ENCODE measurements at regions not wholly inside any gene's neighbourhood (a gene's known extent, or its start where the extent isn't known, plus 50 kb on each side); places are given as distances from the start of the nearest gene placed in this dataset.
"Not testable (repeated sequence)": the region's sequence is repeated elsewhere in the genome, so short reads cannot be mapped to it uniquely, and the experiment has no call there.

GRCh38 chr12:73632661-73633060 lies 905.0 kb upstream of the ATXN7L3B start:
- no peak overlapping the region for H3K27ac Mint-ChIP-seq
- H3K36me3 Mint-ChIP-seq, result no peaks in the 10 kb centered on the region
- no peak for DNase-seq (ENCODE audit: extremely low spot score, unreplicated experiment)
- no peaks in the 10 kb centered on the region for H3K4me1 Mint-ChIP-seq (ENCODE audit: unreplicated experiment)
- no peak overlapping the region for H3K4me3 Mint-ChIP-seq
- no peaks in the 10 kb centered on the region for H3K9me3 Mint-ChIP-seq
- no peaks in the 10 kb centered on the region for H3K27me3 Mint-ChIP-seq
- TF ChIP-seq CTCF (conservative IDR thresholded peaks at IDR 0.05), result no peak

GRCh38 chr12:73639397-73639796 lies 898.2 kb upstream of the ATXN7L3B start:
- H3K27me3 Mint-ChIP-seq, result not testable (repeated sequence)

GRCh38 chr12:73656375-73656774 lies 881.3 kb upstream of the ATXN7L3B start:
- DNase-seq (ENCODE audit: extremely low spot score, unreplicated experiment), result no peak
- peaks cover 4% of the 10 kb centered on the region for H3K36me3 Mint-ChIP-seq

More at GRCh38 chr12:73639397-73639796, 898.2 kb upstream of the ATXN7L3B start:
- H3K9me3 Mint-ChIP-seq; H3K4me3 Mint-ChIP-seq; H3K36me3 Mint-ChIP-seq; H3K27ac Mint-ChIP-seq; H3K4me1 Mint-ChIP-seq (ENCODE audit: unreplicated experiment); DNase-seq (ENCODE audit: extremely low spot score, unreplicated experiment): not testable (repeated sequence)

GRCh38 chr12:73659802-73660201 lies 877.8 kb upstream of the ATXN7L3B start:
- Mint-ChIP-seq H3K4me1 (ENCODE audit: unreplicated experiment) (peaks cover 9% of the 10 kb centered on the region), H3K27ac (no peak overlapping the region), H3K27me3 (no peaks in the 10 kb centered on the region), H3K4me3 (no peak overlapping the region), H3K36me3 (peaks cover 4% of the 10 kb centered on the region), H3K9me3 (peaks cover 10% of the 10 kb centered on the region)
- no peak for TF ChIP-seq CTCF (conservative IDR thresholded peaks at IDR 0.05)
- no peak for DNase-seq (ENCODE audit: extremely low spot score, unreplicated experiment)

More at GRCh38 chr12:73656375-73656774, 881.3 kb upstream of the ATXN7L3B start:
- H3K4me3 Mint-ChIP-seq, result no peak overlapping the region
- TF ChIP-seq CTCF (conservative IDR thresholded peaks at IDR 0.05), result no peak
- H3K4me1 Mint-ChIP-seq (ENCODE audit: unreplicated experiment), result peaks cover under 1% of the 10 kb centered on the region
- H3K27me3 Mint-ChIP-seq, result no peaks in the 10 kb centered on the region
- peaks cover 10% of the 10 kb centered on the region for H3K9me3 Mint-ChIP-seq
- H3K27ac Mint-ChIP-seq, result no peak overlapping the region

GRCh38 chr12:73665193-73665592 lies 872.4 kb upstream of the ATXN7L3B start:
- DNase-seq (ENCODE audit: extremely low spot score, unreplicated experiment), result no peak
- no peak for TF ChIP-seq CTCF (conservative IDR thresholded peaks at IDR 0.05)
- no peaks in the 10 kb centered on the region for H3K9me3 Mint-ChIP-seq
- no peaks in the 10 kb centered on the region for H3K36me3 Mint-ChIP-seq
- H3K27ac Mint-ChIP-seq, result no peak overlapping the region
- H3K4me3 Mint-ChIP-seq, result no peak overlapping the region
- H3K4me1 Mint-ChIP-seq (ENCODE audit: unreplicated experiment), result peaks cover 9% of the 10 kb centered on the region
- no peaks in the 10 kb centered on the region for H3K27me3 Mint-ChIP-seq

GRCh38 chr12:73671550-73671949 lies 866.1 kb upstream of the ATXN7L3B start:
- not testable (repeated sequence) for H3K27ac Mint-ChIP-seq; H3K4me1 Mint-ChIP-seq (ENCODE audit: unreplicated experiment); DNase-seq (ENCODE audit: extremely low spot score, unreplicated experiment); H3K27me3 Mint-ChIP-seq; H3K9me3 Mint-ChIP-seq; H3K4me3 Mint-ChIP-seq; H3K36me3 Mint-ChIP-seq

Measured in type B pancreatic cell (in vitro differentiated cells).